Activated CD8-positive, alpha-beta T cell treated with anti-CD3 and anti-CD28 coated beads for 36 hours (primary cell): ENCODE measurements at regions not wholly inside any gene's neighbourhood (a gene's known extent, or its start where the extent isn't known, plus 50 kb on each side); places are given as distances from the start of the nearest gene placed in this dataset.
"Not testable (repeated sequence)": the region's sequence is repeated elsewhere in the genome, so short reads cannot be mapped to it uniquely, and the experiment has no call there.

Experiments used
- ATAC-seq: fragments of 200-7000 bp; cut with Tn5 transposase; one replicate; pipeline ENCODE4 v1.10.0; 2021; ENCODE audit warnings: mild to moderate bottlenecking, moderate library complexity
- CTCF ChIA-PET: fragments of 350-600 bp; sonication (Branson Sonifier 250); formaldehyde crosslinking; loops from one replicate; lab custom pipeline; 2021; ENCODE audit warnings: antibody characterized with exemption; lab: Charles Lee
- POLR2A ChIA-PET: fragments of 350-600 bp; sonication (Branson Sonifier 250); formaldehyde crosslinking; loops from one replicate; lab custom pipeline; 2021; ENCODE audit warnings: antibody characterized with exemption; lab: Charles Lee
- DNase-seq: peaks from one replicate; pipeline ENCODE4 v3.0.0-alpha.2; 2020
- H3K27ac Mint-ChIP-seq: one replicate; pipeline ENCODE4 v1.8.0; 2021; ENCODE audit warnings: mild to moderate bottlenecking, mixed read lengths
- H3K27me3 Mint-ChIP-seq: one replicate; pipeline ENCODE4 v1.8.0; 2021; ENCODE audit warnings: mixed read lengths
- H3K36me3 Mint-ChIP-seq: one replicate; pipeline ENCODE4 v1.8.0; 2021; ENCODE audit warnings: low read depth, mixed read lengths
- H3K4me1 Mint-ChIP-seq: one replicate; pipeline ENCODE4 v1.8.0; 2021; ENCODE audit warnings: low read depth, mixed read lengths
- H3K4me3 Mint-ChIP-seq: one replicate; pipeline ENCODE4 v1.8.0; 2021; ENCODE audit warnings: mild to moderate bottlenecking, moderate library complexity, mixed read lengths
- H3K9me3 Mint-ChIP-seq: one replicate; pipeline ENCODE4 v1.8.0; 2021; ENCODE audit warnings: mixed read lengths
- intact Hi-C: fragments of 100-400 bp; cut with micrococcal nuclease; formaldehyde crosslinking; loops from one replicate; pipeline ENCODE4 v1.10.0; 2022
- TF ChIP-seq, protein P1 (sequence below): fragments of 200-600 bp; IDR thresholded peaks from one replicate; pipeline ENCODE4 v1.8.0; 2022; ENCODE audit warnings: antibody characterized with exemption, mild to moderate bottlenecking

- no peak for ATAC-seq
- Mint-ChIP-seq H3K27me3 (no peaks in the 10 kb centered on the region), H3K36me3 (no peaks in the 10 kb centered on the region), H3K9me3 (peaks cover 17% of the 10 kb centered on the region), H3K27ac (no peak overlapping the region), H3K4me1 (no peaks in the 10 kb centered on the region), H3K4me3 (no peak overlapping the region)
- ChIA-PET CTCF (no interaction called here), POLR2A (no interaction called here)
- DNase-seq = no peak
- TF ChIP-seq, protein P1, sequence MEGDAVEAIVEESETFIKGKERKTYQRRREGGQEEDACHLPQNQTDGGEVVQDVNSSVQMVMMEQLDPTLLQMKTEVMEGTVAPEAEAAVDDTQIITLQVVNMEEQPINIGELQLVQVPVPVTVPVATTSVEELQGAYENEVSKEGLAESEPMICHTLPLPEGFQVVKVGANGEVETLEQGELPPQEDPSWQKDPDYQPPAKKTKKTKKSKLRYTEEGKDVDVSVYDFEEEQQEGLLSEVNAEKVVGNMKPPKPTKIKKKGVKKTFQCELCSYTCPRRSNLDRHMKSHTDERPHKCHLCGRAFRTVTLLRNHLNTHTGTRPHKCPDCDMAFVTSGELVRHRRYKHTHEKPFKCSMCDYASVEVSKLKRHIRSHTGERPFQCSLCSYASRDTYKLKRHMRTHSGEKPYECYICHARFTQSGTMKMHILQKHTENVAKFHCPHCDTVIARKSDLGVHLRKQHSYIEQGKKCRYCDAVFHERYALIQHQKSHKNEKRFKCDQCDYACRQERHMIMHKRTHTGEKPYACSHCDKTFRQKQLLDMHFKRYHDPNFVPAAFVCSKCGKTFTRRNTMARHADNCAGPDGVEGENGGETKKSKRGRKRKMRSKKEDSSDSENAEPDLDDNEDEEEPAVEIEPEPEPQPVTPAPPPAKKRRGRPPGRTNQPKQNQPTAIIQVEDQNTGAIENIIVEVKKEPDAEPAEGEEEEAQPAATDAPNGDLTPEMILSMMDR = no peak
- intact Hi-C loops = no loop called here
These were observed 1601.0 kb upstream of the NUDT12 start for GRCh38 chr5:105163547-105163946.

DNA sequence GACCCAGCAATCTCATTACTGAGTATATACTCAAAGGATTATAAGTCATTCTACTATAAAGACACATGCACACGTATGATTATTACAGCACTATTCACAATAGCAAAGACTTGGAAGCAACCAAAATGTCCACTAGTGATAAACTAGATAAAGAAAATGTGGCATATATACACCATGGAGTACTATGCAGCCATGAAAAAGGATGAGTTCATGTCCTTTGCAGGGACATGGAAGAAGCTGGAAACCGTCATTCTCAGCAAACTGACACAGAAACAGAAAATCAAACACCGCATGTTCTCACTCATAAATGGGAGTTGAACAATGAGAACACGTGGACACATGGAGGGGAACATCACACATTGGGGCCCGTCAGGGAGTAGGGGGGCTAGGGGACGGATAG, 1600.0 kb upstream of the NUDT12 start:
- H3K4me3 Mint-ChIP-seq, intact Hi-C loops, CTCF ChIA-PET, H3K4me1 Mint-ChIP-seq, H3K27me3 Mint-ChIP-seq, POLR2A ChIA-PET, DNase-seq, H3K36me3 Mint-ChIP-seq, H3K27ac Mint-ChIP-seq, ATAC-seq: not testable (repeated sequence)
- H3K9me3 Mint-ChIP-seq = peaks cover 14% of the 10 kb centered on the region

- Mint-ChIP-seq H3K4me3 (no peak overlapping the region), H3K27ac (no peak overlapping the region), H3K27me3 (no peaks in the 10 kb centered on the region), H3K9me3 (peaks cover 21% of the 10 kb centered on the region), H3K4me1 (no peaks in the 10 kb centered on the region), H3K36me3 (no peaks in the 10 kb centered on the region)
- no peak for ATAC-seq
- DNase-seq = no peak
- TF ChIP-seq, protein P1 = no peak
- ChIA-PET CTCF (no interaction called here), POLR2A (no interaction called here)
- intact Hi-C loops = no loop called here
These were observed 1595.9 kb upstream of the NUDT12 start for GRCh38 chr5:105158526-105158925.

DNA sequence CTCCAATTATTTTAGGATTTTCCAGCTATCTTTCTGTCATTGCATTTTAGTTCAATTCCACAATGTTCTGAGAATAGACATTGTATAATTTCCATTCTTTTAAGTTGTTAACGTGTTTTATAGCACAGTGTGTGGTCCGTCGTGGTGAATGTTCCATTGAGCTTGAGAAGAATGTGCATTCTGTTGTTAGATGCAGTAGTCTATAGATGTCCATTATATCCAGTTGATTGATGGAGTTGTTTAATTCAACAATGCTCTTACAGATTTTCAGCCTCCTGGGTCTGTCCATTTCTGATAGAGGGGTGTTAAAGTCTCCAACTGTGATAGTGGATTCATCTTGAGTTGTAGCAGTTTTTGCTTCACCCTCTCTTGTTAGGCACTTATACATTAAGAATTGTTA, 1587.7 kb upstream of the NUDT12 start:
- Mint-ChIP-seq H3K9me3 (peaks cover 14% of the 10 kb centered on the region), H3K27me3 (no peaks in the 10 kb centered on the region), H3K4me1 (no peaks in the 10 kb centered on the region), H3K4me3 (no peak overlapping the region), H3K27ac (no peak overlapping the region), H3K36me3 (no peaks in the 10 kb centered on the region)
- ChIA-PET CTCF (no interaction called here), POLR2A (no interaction called here)
- TF ChIP-seq, protein P1 = no peak
- no peak for ATAC-seq
- DNase-seq = no peak
- intact Hi-C loops = no loop called here

GRCh38 chr5:105146867-105147266, 1584.3 kb upstream of the NUDT12 start:
- intact Hi-C loops = no loop called here
- CTCF ChIA-PET = no interaction called here

More at GRCh38 chr5:105146867-105147266, 1584.3 kb upstream of the NUDT12 start:
- no peak for ATAC-seq
- Mint-ChIP-seq H3K27ac (no peak overlapping the region), H3K4me1 (no peaks in the 10 kb centered on the region), H3K36me3 (no peaks in the 10 kb centered on the region), H3K4me3 (no peak overlapping the region), H3K9me3 (peaks cover 2% of the 10 kb centered on the region), H3K27me3 (no peaks in the 10 kb centered on the region)
- POLR2A ChIA-PET = no interaction called here
- no peak for DNase-seq
- TF ChIP-seq, protein P1 = no peak
